ENCODE measurements at regions not wholly inside any gene's neighbourhood (a gene's known extent, or its start where the extent isn't known, plus 50 kb on each side); places are given as distances from the start of the nearest gene placed in this dataset.

DNA sequence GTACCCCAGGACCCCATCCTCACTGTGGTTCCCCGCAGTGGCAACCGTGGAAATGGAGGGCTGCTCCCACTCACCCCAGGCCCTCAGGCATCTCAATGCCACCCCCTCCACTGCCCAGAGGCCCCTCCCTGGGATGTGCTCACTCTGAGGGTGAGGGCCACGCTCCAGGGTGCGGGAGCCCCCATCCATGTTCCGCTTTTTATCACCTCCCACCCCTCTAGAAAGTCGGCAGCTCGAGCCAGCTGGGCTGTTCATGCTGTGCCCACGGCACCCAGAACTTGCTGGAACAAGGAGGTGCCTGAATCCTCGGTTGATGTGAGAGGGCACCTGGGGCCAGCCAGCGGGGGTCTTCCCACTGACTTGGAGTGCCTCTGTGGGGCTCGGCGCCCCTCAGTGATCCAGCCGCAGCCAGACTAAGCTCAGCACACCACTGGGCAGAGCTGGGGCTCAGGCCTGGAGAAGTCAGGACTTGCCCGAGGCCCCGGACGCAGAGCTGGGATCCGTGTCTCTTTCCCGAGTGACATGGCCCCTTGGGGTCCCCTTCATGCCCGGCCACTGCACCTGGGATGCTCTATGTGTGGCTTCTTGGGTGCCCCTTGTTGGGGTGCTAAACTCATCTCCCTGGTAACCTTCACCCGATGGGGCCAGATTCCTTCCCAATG lies 143.1 kb upstream of the GSE1 start:
- Histone ChIP-seq H3K4me1 (peaks cover 59% of the 10 kb centered on the region), H3K4me3 (no peak overlapping the region), H3K9me3 (no peaks in the 10 kb centered on the region), H3K27me3 (no peaks in the 10 kb centered on the region), H3K36me3 (no peaks in the 10 kb centered on the region), H3K27ac (no peak overlapping the region)
- intact Hi-C loops (cut with DNase I) = no loop called here
- DNase-seq (ENCODE audit: extremely low spot score in 2 of 2) = no peak
- TF ChIP-seq POLR2AphosphoS5 (IDR thresholded peaks at IDR 0.05; ENCODE audit: insufficient read depth in 1 of 2, low read depth in 1 of 2) (no peak), POLR2A (IDR thresholded peaks at IDR 0.05) (no peak), CTCF (IDR thresholded peaks at IDR 0.05) (no peak)

- no peak overlapping the region for H3K27ac ChIP-seq
- TF ChIP-seq CTCF (IDR thresholded peaks at IDR 0.05) (no peak), POLR2A (IDR thresholded peaks at IDR 0.05) (no peak), POLR2AphosphoS5 (IDR thresholded peaks at IDR 0.05; ENCODE audit: insufficient read depth in 1 of 2, low read depth in 1 of 2) (no peak)
- intact Hi-C loops (cut with DNase I) = no loop called here
Measured at GRCh38 chr16:85470873-85471272, 142.2 kb upstream of the GSE1 start.

DNA sequence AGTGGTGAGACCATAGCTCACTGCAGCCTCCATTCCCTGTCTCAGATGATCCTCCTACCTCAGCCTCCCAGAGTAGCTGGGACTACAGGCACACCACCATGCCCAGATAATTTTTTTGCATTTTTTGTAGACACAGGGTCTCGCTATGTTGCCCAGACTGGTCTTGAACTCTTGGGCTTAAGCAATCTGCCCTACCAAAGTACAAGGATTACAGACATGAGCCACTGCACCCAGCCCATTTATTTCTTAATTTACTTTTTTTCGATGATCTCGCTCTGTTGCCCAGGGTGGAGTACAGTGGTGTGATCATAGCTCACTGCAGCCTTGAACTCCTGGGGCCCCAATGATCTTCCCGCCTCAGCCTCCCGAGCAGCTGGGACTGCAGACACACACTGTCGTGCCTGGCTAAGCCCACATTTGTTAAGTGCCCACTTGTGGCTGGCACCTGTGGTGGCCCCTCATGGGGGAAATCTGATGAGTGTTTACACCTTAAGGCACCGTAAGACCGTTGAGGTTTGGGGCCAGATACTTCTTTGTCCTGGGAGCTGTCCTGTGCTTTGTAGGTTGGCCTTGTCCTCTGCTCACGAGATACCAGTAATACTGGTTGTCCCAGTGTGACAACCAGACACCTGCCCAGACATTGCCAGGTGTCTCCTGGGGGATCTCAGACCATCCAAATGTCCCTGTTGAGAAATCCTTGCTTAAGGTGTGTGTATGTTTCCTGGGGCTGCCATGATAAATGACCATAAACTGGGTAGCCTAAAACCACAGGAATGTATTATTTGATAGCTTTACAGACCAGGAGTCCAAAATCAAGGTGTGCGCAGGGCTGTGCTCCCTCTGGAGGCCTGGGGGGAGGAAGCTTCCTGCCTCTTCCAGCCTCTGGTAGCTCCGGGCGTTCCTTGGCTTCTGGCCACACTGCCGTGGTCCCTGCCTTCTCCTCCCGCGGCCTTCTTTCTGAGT lies 141.4 kb upstream of the GSE1 start:
- intact Hi-C loops (cut with DNase I) = no loop called here
- Histone ChIP-seq H3K27me3 (no peaks in the 10 kb centered on the region), H3K27ac (peak overlapping the region; percentile 66), H3K9me3 (no peaks in the 10 kb centered on the region), H3K4me3 (no peak overlapping the region), H3K4me1 (peaks cover 64% of the 10 kb centered on the region), H3K36me3 (no peaks in the 10 kb centered on the region)
- DNase-seq (ENCODE audit: extremely low spot score in 2 of 2) = no peak
- TF ChIP-seq CTCF (IDR thresholded peaks at IDR 0.05) (no peak), POLR2A (IDR thresholded peaks at IDR 0.05) (no peak), POLR2AphosphoS5 (IDR thresholded peaks at IDR 0.05; ENCODE audit: insufficient read depth in 1 of 2, low read depth in 1 of 2) (no peak)

More at GRCh38 chr16:85470873-85471272, 142.2 kb upstream of the GSE1 start:
- Histone ChIP-seq H3K9me3 (no peaks in the 10 kb centered on the region), H3K36me3 (no peaks in the 10 kb centered on the region), H3K4me3 (no peak overlapping the region), H3K27me3 (no peaks in the 10 kb centered on the region), H3K4me1 (peaks cover 59% of the 10 kb centered on the region)
- DNase-seq (ENCODE audit: extremely low spot score in 2 of 2) = no peak

DNA sequence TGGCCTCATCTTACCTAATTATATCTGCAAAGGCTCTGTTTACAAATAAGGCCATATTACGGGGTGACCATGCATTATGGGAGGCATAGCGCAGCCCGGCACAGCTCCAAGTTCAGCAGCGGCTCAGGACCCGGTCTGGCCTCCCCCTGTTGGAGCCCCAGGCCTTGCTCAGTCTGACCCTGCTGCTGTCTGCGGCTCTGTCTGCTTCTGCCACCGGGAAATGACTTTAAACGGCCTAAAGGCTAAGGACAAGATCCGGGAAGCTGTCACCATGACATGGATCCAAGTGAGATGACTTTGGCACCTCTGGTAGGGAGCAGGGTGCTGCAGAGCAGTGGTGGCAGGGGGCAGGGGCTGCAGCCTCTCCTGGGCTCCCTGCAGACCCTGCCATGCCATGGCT lies 140.6 kb upstream of the GSE1 start:
- Histone ChIP-seq H3K36me3 (no peaks in the 10 kb centered on the region), H3K9me3 (no peaks in the 10 kb centered on the region), H3K27me3 (no peaks in the 10 kb centered on the region), H3K4me3 (no peak overlapping the region), H3K27ac (peak overlapping the region; percentile 66), H3K4me1 (peaks cover 65% of the 10 kb centered on the region)
- intact Hi-C loops (cut with DNase I) = no loop called here
- TF ChIP-seq POLR2AphosphoS5 (IDR thresholded peaks at IDR 0.05; ENCODE audit: insufficient read depth in 1 of 2, low read depth in 1 of 2) (no peak), POLR2A (IDR thresholded peaks at IDR 0.05) (no peak), CTCF (IDR thresholded peaks at IDR 0.05) (no peak)
- no peak for DNase-seq (ENCODE audit: extremely low spot score in 2 of 2)

Measured in vagina (tissue), 2 donors.